ENCODE measurements at regions not wholly inside any gene's neighbourhood (a gene's known extent, or its start where the extent isn't known, plus 50 kb on each side); places are given as distances from the start of the nearest gene placed in this dataset.

DNA sequence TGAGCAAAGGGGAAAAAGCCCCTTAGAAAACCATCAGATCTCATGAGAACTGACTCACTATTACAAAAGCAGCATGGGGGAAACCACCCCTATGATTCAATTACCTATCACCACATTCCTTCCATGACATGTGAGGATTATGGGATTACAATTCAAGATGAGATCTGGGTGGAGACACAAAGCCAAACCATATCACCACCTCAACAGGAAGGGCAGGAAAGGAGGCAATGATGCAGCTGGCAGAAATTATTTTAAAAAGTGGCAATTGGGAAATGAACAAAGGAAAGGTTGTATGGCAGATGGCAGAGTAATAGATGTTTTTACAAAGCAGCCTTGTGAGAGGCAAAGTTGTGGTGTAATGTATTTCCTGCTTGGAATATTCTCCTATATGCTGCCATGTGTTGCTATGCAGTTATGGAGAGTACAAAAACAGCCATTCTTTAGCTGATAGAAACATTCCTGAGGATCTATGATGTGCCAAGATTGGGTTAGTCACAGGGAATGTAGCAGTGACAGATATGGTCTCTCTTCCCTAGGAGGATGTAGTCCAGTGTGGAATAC, 138.8 kb downstream of the SMC2 start:
- TF ChIP-seq, protein P1, sequence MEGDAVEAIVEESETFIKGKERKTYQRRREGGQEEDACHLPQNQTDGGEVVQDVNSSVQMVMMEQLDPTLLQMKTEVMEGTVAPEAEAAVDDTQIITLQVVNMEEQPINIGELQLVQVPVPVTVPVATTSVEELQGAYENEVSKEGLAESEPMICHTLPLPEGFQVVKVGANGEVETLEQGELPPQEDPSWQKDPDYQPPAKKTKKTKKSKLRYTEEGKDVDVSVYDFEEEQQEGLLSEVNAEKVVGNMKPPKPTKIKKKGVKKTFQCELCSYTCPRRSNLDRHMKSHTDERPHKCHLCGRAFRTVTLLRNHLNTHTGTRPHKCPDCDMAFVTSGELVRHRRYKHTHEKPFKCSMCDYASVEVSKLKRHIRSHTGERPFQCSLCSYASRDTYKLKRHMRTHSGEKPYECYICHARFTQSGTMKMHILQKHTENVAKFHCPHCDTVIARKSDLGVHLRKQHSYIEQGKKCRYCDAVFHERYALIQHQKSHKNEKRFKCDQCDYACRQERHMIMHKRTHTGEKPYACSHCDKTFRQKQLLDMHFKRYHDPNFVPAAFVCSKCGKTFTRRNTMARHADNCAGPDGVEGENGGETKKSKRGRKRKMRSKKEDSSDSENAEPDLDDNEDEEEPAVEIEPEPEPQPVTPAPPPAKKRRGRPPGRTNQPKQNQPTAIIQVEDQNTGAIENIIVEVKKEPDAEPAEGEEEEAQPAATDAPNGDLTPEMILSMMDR (IDR thresholded peaks at IDR 0.05): no peak
- TF ChIP-seq POLR2A (IDR thresholded peaks at IDR 0.05): no peak

Measured in testis (tissue), 2 donors.